Upper lobe of left lung (tissue), 6 donors: ENCODE measurements at regions not wholly inside any gene's neighbourhood (a gene's known extent, or its start where the extent isn't known, plus 50 kb on each side); places are given as distances from the start of the nearest gene placed in this dataset.

ENCODE experiments used
- ATAC-seq, 2 donors: fragments of 200-7000 bp; cut with Tn5 transposase; one replicate each; pipeline ENCODE4 v1.9.1; 2022; ENCODE audit warnings: mild to moderate bottlenecking in 2 of 2, moderate library complexity in 2 of 2; ENCODE audit not compliant: low FRiP score in 2 of 2
- DNase-seq, 2 donors: peaks; one replicate each; pipeline ENCODE4 v3.0.0-alpha.2; 2019 to 2020
- H3K27ac ChIP-seq, 4 donors: fragments of 200-600 bp; sonication (generic); one replicate each; pipeline ENCODE4 v1.5.1; 2016 to 2019
- H3K27me3 ChIP-seq, 4 donors: fragments of 200-600 bp; sonication (generic); one replicate each; pipeline ENCODE4 v1.5.1; 2017 to 2019
- H3K36me3 ChIP-seq, 4 donors: fragments of 200-600 bp; sonication (generic); one replicate each; pipeline ENCODE4 v1.5.1; 2016 to 2019
- H3K4me1 ChIP-seq, 4 donors: fragments of 200-600 bp; sonication (generic); one replicate each; pipeline ENCODE4 v1.5.1; 2018 to 2019
- H3K4me3 ChIP-seq, 4 donors: fragments of 200-600 bp; sonication (generic); one replicate each; pipeline ENCODE4 v1.5.1; 2017 to 2019; ENCODE audit warnings: mild to moderate bottlenecking in 2 of 4, moderate library complexity in 1 of 4
- H3K9me3 ChIP-seq, 4 donors: fragments of 200-600 bp; sonication (generic); one replicate each; pipeline ENCODE4 v1.5.1; 2018 to 2019
- CTCF ChIP-seq, 6 experiments: fragments of 450-650 bp in 4 of 6; fragments of 200-600 bp in 2 of 6; sonication (generic) in 2 of 6; IDR thresholded peaks; one replicate each; pipeline ENCODE4 v1.5.1; 2016 to 2019; ENCODE audit warnings: antibody characterized with exemption in 6 of 6
- EP300 ChIP-seq, 4 donors: sonication (generic); formaldehyde crosslinking; IDR thresholded peaks; one replicate each; pipeline ENCODE4 v1.5.1; 2017; ENCODE audit warnings: antibody characterized with exemption in 4 of 4, control low read depth in 2 of 4
- POLR2A ChIP-seq, 4 donors: fragments of 450-650 bp; IDR thresholded peaks; one replicate each; pipeline ENCODE4 v1.5.1; 2016 to 2017; ENCODE audit warnings: antibody characterized with exemption in 4 of 4, mild to moderate bottlenecking in 2 of 4
- POLR2AphosphoS5 ChIP-seq, 2 donors: sonication (generic); formaldehyde crosslinking; IDR thresholded peaks; one replicate each; pipeline ENCODE4 v1.5.1; 2017; ENCODE audit warnings: antibody characterized with exemption in 2 of 2
- WGBS, 2 donors: methylation state at CpG; one replicate each; pipeline ENCODE4 v1.1.5; 2017 to 2018; 5-methylcytosine and 5-hydroxymethylcytosine counted together
- donor health status: DM: no; HTN: no; CAD: no; lungs with moderate emphysema.
- donor health status: DM: no; HTN: yes; CAD: no; lungs with severe emphysema.

- H3K27me3 ChIP-seq: no peaks in the 10 kb centered on the region
- H3K4me1 ChIP-seq: no peaks in the 10 kb centered on the region
- DNase-seq (no peak), ATAC-seq (no peak)
- TF ChIP-seq CTCF (IDR thresholded peaks at IDR 0.05) (no peak), EP300 (IDR thresholded peaks at IDR 0.05) (no peak), POLR2AphosphoS5 (IDR thresholded peaks at IDR 0.05) (no peak), POLR2A (IDR thresholded peaks at IDR 0.05) (no peak)
- H3K9me3 ChIP-seq: no peaks in the 10 kb centered on the region
- no peaks in the 10 kb centered on the region for H3K36me3 ChIP-seq
- WGBS, 2 donors: 48 to 63% methylated on average over 1 of the region's 1 CpG
- H3K4me3 ChIP-seq: no peak overlapping the region
- H3K27ac ChIP-seq: no peak overlapping the region
Observed at GRCh38 chr22:47697861-47698260, 935.4 kb downstream of the TBC1D22A start.

DNA sequence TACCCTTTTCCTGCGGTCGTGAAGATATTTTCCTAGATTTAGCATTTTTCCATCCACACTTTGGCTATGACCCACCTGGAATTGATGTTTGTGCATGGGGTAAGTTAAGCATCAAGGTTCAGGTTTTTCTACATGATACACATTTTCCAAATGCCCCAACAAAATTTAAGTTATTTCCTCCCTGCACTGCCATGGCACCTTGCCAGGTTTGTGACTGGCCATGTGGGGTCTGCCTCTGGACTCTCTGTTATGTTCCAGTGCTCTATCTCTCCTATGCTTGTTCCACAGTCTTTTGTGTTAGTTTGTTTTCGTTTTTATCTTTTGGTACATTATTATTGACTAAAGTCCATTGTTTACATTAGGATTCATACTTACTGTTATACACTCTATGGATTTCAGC, 934.3 kb downstream of the TBC1D22A start:
- no peak for DNase-seq
- no peak for ATAC-seq
- WGBS, 2 donors: 63 to 71% methylated on average over 3 of the region's 3 CpGs
- Histone ChIP-seq H3K4me1 (no peaks in the 10 kb centered on the region), H3K9me3 (no peaks in the 10 kb centered on the region), H3K4me3 (no peak overlapping the region), H3K27me3 (no peaks in the 10 kb centered on the region), H3K27ac (no peak overlapping the region), H3K36me3 (no peaks in the 10 kb centered on the region)
- TF ChIP-seq POLR2AphosphoS5 (IDR thresholded peaks at IDR 0.05) (no peak), CTCF (IDR thresholded peaks at IDR 0.05) (no peak), EP300 (IDR thresholded peaks at IDR 0.05) (no peak), POLR2A (IDR thresholded peaks at IDR 0.05) (no peak)

- ATAC-seq (no peak), DNase-seq (no peak)
- H3K9me3 ChIP-seq: no peaks in the 10 kb centered on the region
- H3K27me3 ChIP-seq: no peaks in the 10 kb centered on the region
- no peaks in the 10 kb centered on the region for H3K4me1 ChIP-seq
- no peak for TF ChIP-seq EP300 (IDR thresholded peaks at IDR 0.05)
- no peak for TF ChIP-seq POLR2AphosphoS5 (IDR thresholded peaks at IDR 0.05)
- TF ChIP-seq CTCF (IDR thresholded peaks at IDR 0.05): no peak
- TF ChIP-seq POLR2A (IDR thresholded peaks at IDR 0.05): no peak
- H3K27ac ChIP-seq: no peak overlapping the region
- 73 to 91% methylated on average over 5 of the region's 5 CpGs for WGBS, 2 donors
- no peaks in the 10 kb centered on the region for H3K36me3 ChIP-seq
- H3K4me3 ChIP-seq: no peak overlapping the region
Observed at GRCh38 chr22:47695176-47695575, 932.7 kb downstream of the TBC1D22A start.

DNA sequence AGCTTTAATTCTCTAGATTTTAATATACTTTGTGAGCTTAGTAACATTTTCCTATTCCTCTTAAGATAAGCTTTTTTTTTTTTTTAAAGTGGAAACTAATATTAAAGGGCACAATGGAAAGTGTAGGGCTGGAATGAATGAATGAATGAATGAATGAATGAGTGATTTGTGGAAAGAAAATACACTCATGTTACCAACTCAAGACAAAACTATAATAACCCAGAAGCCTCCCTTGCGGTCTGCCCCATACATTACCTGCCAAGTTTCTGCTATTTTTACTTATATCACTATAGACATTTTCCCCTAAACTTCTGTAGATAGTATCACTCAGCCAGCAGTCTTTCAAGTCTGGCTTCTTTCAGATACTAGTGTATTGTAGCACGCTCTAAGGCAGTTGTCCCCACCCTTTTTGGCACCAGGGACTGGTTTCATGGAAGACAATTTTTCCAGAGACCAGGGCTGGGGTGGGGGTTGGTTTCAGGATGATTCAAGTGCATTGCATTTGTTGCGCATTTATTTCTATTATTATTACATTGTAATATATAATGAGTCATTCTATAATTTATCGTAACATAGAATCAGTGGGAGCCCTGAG, 932.2 kb downstream of the TBC1D22A start:
- Histone ChIP-seq H3K9me3 (no peaks in the 10 kb centered on the region), H3K36me3 (no peaks in the 10 kb centered on the region), H3K4me3 (no peak overlapping the region), H3K27ac (no peak overlapping the region), H3K4me1 (no peaks in the 10 kb centered on the region), H3K27me3 (no peaks in the 10 kb centered on the region)
- DNase-seq (no peak), ATAC-seq (no peak)
- TF ChIP-seq EP300 (IDR thresholded peaks at IDR 0.05): no peak
- no peak for TF ChIP-seq POLR2AphosphoS5 (IDR thresholded peaks at IDR 0.05)
- TF ChIP-seq CTCF (IDR thresholded peaks at IDR 0.05): no peak
- no peak for TF ChIP-seq POLR2A (IDR thresholded peaks at IDR 0.05)
- WGBS, 2 donors: 63 to 72% methylated on average over 4 of the region's 4 CpGs

DNA sequence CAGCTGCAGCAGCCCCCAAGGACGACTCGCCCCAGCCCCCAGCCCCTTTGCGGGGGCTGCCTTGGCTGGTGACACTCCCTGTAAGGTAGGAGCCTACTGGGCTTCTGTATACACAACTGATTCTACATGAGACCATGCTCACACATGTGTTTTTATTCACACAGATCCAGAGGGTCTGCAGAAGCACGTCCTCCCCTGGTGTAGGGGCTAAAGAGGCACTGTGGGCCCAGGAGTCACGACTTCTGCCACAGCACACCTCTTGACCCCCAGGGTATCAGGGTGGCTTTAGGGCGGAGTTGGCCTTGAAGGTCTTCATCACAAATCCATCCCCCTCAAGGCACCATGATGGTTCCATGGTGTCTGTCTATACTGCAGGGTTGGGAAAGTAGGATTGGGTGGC, 931.2 kb downstream of the TBC1D22A start:
- H3K9me3 ChIP-seq: no peaks in the 10 kb centered on the region
- peak in 1 of 2 donors; percentile 47 for DNase-seq
- WGBS, 2 donors: 83 to 89% methylated on average over 4 to 6 of the region's 6 CpGs
- H3K27ac ChIP-seq: no peak overlapping the region
- no peak overlapping the region for H3K4me3 ChIP-seq
- TF ChIP-seq POLR2A (IDR thresholded peaks at IDR 0.05) (no peak), POLR2AphosphoS5 (IDR thresholded peaks at IDR 0.05) (no peak), EP300 (IDR thresholded peaks at IDR 0.05) (no peak), CTCF (IDR thresholded peaks at IDR 0.05) (no peak)
- no peaks in the 10 kb centered on the region for H3K27me3 ChIP-seq
- H3K4me1 ChIP-seq: no peaks in the 10 kb centered on the region
- no peak for ATAC-seq
- H3K36me3 ChIP-seq: no peaks in the 10 kb centered on the region
